NCI-H2227 (cell line): ENCODE measurements at regions not wholly inside any gene's neighbourhood (a gene's known extent, or its start where the extent isn't known, plus 50 kb on each side); places are given as distances from the start of the nearest gene placed in this dataset.
"Not testable (repeated sequence)": the region's sequence is repeated elsewhere in the genome, so short reads cannot be mapped to it uniquely, and the experiment has no call there.

Experiments
- DNase-seq: peaks from one replicate; lab custom pipeline; 2025; ENCODE audit not compliant: unreplicated experiment; lab: John Stamatoyannopoulos, UW

DNA sequence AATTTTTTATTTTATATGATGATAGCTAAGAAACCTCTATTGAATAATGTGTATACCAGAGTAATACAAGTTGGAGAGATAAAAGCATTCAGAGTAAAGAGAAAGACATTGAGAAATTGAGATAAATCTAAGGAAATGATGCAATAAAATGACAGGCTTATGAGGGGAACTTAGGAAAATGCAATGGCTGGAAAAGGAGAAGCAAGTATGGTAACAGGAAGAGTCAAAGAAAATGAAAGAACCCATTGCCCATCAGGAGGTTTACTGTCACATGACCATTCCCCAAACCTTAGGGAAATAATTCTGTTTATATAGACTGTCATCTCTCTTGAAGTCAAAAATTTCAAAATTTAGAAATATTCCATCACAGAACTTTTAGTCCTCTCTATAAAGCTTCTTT lies 808.0 kb upstream of the PRR20A start:
- no peak for DNase-seq

- no peak for DNase-seq
Measured at GRCh38 chr13:56335775-56336174, 804.9 kb upstream of the PRR20A start.

GRCh38 chr13:56338421-56338820 lies 802.3 kb upstream of the PRR20A start:
- no peak for DNase-seq

- no peak for DNase-seq
Measured at GRCh38 chr13:56347014-56347413, 793.7 kb upstream of the PRR20A start.

- DNase-seq = no peak
Measured at GRCh38 chr13:56349866-56350265, 790.9 kb upstream of the PRR20A start.

- no peak for DNase-seq
Measured at GRCh38 chr13:56351041-56351440, 789.7 kb upstream of the PRR20A start.

- DNase-seq = no peak
Measured at GRCh38 chr13:56352361-56352760, 788.4 kb upstream of the PRR20A start.

GRCh38 chr13:56352901-56353300 lies 787.8 kb upstream of the PRR20A start:
- no peak for DNase-seq

DNA sequence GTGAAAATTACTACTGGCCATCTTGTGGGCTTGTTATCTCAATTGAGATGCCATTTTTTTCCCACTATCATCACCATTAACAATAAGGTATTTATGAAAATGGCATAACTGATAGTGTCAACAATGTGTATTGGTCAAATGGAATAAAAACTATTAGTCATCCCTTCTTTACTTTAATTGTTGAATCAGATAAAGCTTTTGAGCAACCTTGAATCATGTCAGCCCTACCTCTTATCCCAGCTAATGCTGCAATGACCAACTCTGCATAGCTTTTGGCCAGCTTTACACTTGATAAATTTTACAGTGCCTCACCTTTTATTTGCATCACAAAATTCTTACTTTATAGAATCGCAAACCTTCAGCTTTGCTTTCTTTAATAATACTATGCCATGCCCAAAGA lies 784.0 kb upstream of the PRR20A start:
- DNase-seq = no peak

DNA sequence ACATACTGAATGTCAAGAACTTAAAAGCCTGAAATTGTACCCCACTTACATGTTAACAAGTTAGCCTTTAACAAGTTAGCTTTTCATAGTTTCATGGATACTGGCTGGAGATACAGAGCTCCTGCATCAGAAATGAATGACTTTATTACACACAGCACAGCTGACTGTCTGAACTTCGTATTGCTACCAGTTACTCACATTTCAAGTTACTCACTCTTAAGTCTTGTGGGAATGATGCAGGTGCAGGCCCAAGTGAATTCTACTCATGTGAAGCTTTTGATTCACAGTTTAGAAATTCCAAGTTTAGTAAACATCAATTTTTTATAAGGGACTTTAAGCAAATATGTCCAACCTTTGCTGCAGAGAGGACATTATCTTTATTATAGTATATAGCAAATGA lies 762.2 kb upstream of the PRR20A start:
- DNase-seq = no peak

GRCh38 chr13:56393549-56393948 lies 747.2 kb upstream of the PRR20A start:
- no peak for DNase-seq

DNA sequence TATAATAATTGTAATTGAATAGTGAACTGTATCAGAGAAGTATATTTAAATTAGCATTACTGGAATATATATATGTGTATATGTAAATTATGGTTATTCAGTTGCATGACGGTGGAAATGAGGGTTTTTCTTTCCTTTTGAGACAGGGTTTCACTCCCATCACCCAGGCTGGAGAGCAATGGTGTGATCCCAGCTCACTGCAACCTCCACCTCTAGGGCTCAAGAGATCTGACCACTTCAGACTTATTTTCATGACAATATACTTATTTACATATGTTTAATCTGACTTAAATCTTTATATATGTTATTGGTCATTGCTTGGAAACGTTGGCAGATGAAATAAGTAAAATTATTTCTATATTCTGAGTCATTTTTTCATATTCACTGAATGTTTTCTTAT lies 744.4 kb upstream of the PRR20A start:
- no peak for DNase-seq

DNA sequence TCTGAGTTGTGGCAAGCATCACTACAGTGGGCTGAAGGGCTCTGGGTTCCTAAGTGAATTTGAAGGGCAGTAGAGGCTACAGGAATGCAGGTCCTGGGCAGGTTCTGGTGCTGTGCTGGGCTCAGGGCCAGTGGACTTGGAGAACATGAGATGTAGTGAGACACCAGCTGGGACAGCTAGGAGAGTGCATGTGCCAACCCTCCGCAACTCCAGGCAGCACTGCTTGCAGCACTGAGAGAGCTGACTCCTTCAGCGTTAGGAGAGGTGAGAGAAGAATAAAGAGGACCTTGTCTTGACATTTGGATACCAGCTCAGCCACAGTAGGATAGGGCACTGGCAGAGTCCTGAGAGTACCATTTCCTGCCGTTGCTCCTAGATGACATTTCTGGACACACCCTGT lies 739.9 kb upstream of the PRR20A start:
- no peak for DNase-seq

- DNase-seq = no peak
Measured at GRCh38 chr13:56412856-56413255, 727.9 kb upstream of the PRR20A start.

GRCh38 chr13:56424246-56424645 lies 716.5 kb upstream of the PRR20A start:
- no peak for DNase-seq

GRCh38 chr13:56457535-56458190 lies 683.1 kb upstream of the PRR20A start:
- DNase-seq = no peak

DNA sequence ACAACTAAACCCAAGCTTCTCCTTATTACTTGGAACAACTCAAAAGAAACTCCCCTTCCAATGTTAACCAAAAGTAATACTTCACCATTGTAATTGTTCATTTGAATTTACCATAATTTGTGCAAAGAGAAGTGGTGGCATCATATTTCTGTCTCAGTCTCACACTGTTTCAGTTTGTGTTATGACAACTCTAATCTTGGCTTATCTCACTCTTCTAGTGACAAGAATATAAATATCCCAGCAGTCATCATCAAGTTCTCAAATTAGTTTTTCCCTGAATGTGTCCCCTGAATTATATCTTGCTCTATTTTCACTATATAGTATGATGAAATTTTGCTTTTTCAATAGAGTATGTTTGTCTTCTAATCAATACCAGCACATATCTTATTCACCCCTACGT lies 681.4 kb upstream of the PRR20A start:
- DNase-seq = no peak

DNA sequence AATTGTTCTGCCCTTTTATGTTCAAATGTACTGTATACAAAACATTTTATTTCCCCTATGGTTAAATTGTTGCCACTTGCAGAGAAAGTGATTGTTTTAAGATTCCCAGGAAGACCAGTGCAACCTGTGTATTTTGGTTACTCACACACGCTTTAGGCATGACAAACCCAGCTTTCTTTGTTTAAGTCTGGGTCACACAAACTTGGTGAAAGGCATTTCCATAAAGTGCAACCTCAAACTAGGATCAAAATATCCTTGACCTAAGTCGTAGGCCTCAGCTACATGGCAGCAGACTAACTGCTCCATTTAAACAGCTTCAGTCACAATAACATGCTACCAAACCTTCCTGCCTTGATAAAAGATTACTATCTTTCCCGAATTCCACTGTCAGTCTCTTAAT lies 639.0 kb upstream of the PRR20A start:
- DNase-seq = no peak

GRCh38 chr13:56510836-56511235 lies 629.9 kb upstream of the PRR20A start:
- DNase-seq = no peak

DNA sequence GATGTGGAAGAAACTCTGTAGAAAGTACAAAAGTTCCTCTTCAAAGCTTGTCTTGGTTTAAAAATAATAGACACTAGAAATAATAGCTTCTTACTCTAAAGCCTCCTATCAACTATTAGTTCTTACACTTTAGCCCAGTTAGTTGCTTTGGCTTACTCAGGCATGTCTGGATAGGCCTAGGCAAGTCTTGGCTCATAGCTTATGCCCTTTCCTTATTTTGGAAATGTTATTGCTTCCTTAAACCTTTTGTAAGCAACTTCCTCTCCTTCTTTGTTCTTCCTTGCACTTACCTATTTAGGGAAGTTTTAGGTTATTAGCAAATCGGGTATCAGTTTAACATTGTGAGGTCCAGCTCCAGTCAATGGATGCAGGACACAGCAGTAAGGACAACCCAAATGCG lies 628.4 kb upstream of the PRR20A start:
- not testable (repeated sequence) for DNase-seq

DNA sequence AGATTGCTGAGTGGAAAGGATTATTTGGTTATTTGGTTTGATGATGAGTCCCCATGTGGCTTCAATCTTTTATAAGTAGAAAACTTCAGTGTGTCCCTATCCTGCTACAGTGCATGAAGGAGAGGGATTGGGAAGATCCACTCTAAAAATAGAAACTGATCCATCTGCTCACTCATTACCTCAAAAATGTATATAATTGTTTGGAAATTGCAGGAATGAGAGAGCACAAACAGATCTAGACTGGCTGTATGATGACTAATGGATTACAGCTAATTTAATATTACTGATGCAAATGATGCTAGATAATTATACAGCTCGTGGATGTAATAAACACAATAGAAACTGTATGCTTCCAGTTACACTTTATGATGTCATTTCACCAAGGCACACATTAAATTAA lies 625.3 kb upstream of the PRR20A start:
- no peak for DNase-seq

- DNase-seq = no peak
Measured at GRCh38 chr13:56528040-56528790, 612.5 kb upstream of the PRR20A start.

GRCh38 chr13:56530096-56530495 lies 610.6 kb upstream of the PRR20A start:
- DNase-seq = no peak
